GM12878 (cell line): ENCODE measurements at regions not wholly inside any gene's neighbourhood (a gene's known extent, or its start where the extent isn't known, plus 50 kb on each side); places are given as distances from the start of the nearest gene placed in this dataset.

ENCODE experiments used
- ATAC-seq: fragments of 200-7000 bp; cut with Tn5 transposase; 3 replicates; pipeline ENCODE4 v1.9.1; 2020; ENCODE audit warnings: mild to moderate bottlenecking, moderate library complexity
- BruUV-seq: library from RNA; stranded (reverse); fragments of 400-500 nt; replicated peaks from 2 replicates; lab custom pipeline; 2021; lab: Mats Ljungman, UMichigan
- CTCF ChIA-PET: fragments of 300-600 bp; sonication (Branson Sonifier 250); formaldehyde crosslinking; extraction: SDS; loops from one replicate; lab custom pipeline; 2021; ENCODE audit warnings: inconsistent platforms; lab: Yijun Ruan, JAX
- POLR2A ChIA-PET: fragments of 350-600 bp; formaldehyde crosslinking; extraction: SDS; loops from one replicate; lab custom pipeline; 2021; ENCODE audit warnings: inconsistent platforms; lab: Charles Lee
- RAD21 ChIA-PET: fragments of 300-600 bp; sonication (Branson Sonifier 250); formaldehyde crosslinking; loops from one replicate; lab custom pipeline; 2023; ENCODE audit warnings: antibody characterized with exemption; ENCODE audit not compliant: unreplicated experiment; lab: Charles Lee
- SMC1A ChIA-PET: fragments of 300-600 bp; sonication (Branson Sonifier 250); formaldehyde crosslinking; loops from one replicate; lab custom pipeline; 2023; ENCODE audit not compliant: unreplicated experiment, uncharacterized antibody; lab: Charles Lee
- DNase-seq: peaks from one replicate; pipeline ENCODE4 v3.0.0-alpha.2; 2011; ENCODE audit warnings: low read depth, low spot score
- FAIRE-seq: peaks from 3 replicates; lab custom pipeline; 2011; peaks lifted over from hg19 to GRCh38; lab: Jason Lieb, UNC
- H2AFZ ChIP-seq: 2 replicates; pipeline ENCODE4 v1.6.0; 2011; ENCODE audit warnings: low read depth, low read length, control low read depth; ENCODE audit not compliant: control insufficient read depth
- H3K27ac ChIP-seq: 2 replicates; pipeline ENCODE4 v1.5.1; 2011; ENCODE audit warnings: control low read depth; ENCODE audit not compliant: control insufficient read depth, insufficient read depth
- H3K27me3 ChIP-seq, 2 experiments: replicated peaks in 1 of 2; 2 replicates each; pipeline versions ENCODE4 v1.6.0 to v1.6.1; 2011; ENCODE audit warnings: low read length in 1 of 2; ENCODE audit not compliant: control insufficient read depth in 2 of 2, insufficient read depth in 2 of 2
- H3K36me3 ChIP-seq, 2 experiments: 2 replicates each; pipeline ENCODE4 v1.5.1; 2011; ENCODE audit warnings: low read length in 1 of 2; ENCODE audit not compliant: control insufficient read depth in 2 of 2, insufficient read depth in 2 of 2
- H3K4me1 ChIP-seq: 2 replicates; pipeline ENCODE4 v1.6.1; 2011; ENCODE audit warnings: mild to moderate bottlenecking, low read length, moderate library complexity, mixed read lengths; ENCODE audit not compliant: control insufficient read depth, insufficient read depth
- H3K4me2 ChIP-seq: 2 replicates; pipeline ENCODE4 v1.6.0; 2011; ENCODE audit warnings: control low read depth; ENCODE audit not compliant: control insufficient read depth, insufficient read depth
- H3K4me3 ChIP-seq: fragments of 200-600 bp; sonication (generic); 2 replicates; pipeline ENCODE4 v1.5.1; 2016
- H3K79me2 ChIP-seq: 2 replicates; pipeline ENCODE4 v1.6.0; 2011; ENCODE audit warnings: low read length; ENCODE audit not compliant: control insufficient read depth, insufficient read depth
- H3K9ac ChIP-seq: 2 replicates; pipeline ENCODE4 v1.8.0; 2011; ENCODE audit warnings: low read length, control low read depth, mixed read lengths; ENCODE audit not compliant: control insufficient read depth, insufficient read depth
- H3K9me3 ChIP-seq: replicated peaks from 3 replicates; pipeline ENCODE4 v1.5.1; 2011; ENCODE audit warnings: mild to moderate bottlenecking, low read length; ENCODE audit not compliant: control insufficient read depth, insufficient read depth
- H4K20me1 ChIP-seq: 2 replicates; pipeline ENCODE4 v1.6.0; 2011; ENCODE audit not compliant: control insufficient read depth, insufficient read depth
- CBX5 ChIP-seq: sonication (generic); IDR thresholded peaks from 2 replicates; pipeline ENCODE4 v1.6.1; 2016; ENCODE audit warnings: low read depth, moderate library complexity, mild to moderate bottlenecking, inconsistent platforms
- CREB1 ChIP-seq: IDR thresholded peaks from 2 replicates; pipeline ENCODE4 v1.6.1; 2012; ENCODE audit warnings: low read depth, mild to moderate bottlenecking, inconsistent platforms
- GABPA ChIP-seq: IDR thresholded peaks from 2 replicates; pipeline ENCODE4 v1.6.1; 2014; ENCODE audit warnings: antibody characterized with exemption, low read depth, mild to moderate bottlenecking, inconsistent platforms
- HCFC1 ChIP-seq: fragments of 150-350 bp; IDR thresholded peaks from 2 replicates; pipeline ENCODE4 v1.6.1; 2014; ENCODE audit warnings: low read length
- HDGF ChIP-seq: fragments of 450-650 bp; IDR thresholded peaks from 2 replicates; pipeline ENCODE4 v1.6.1; 2016; ENCODE audit warnings: antibody characterized with exemption
- JUNB ChIP-seq: IDR thresholded peaks from 2 replicates; pipeline ENCODE4 v1.6.1; 2016; ENCODE audit warnings: antibody characterized with exemption, mild to moderate bottlenecking
- LARP7 ChIP-seq: fragments of 450-650 bp; IDR thresholded peaks from 2 replicates; pipeline ENCODE4 v1.6.1; 2017; ENCODE audit warnings: mild to moderate bottlenecking
- MTA3 ChIP-seq: IDR thresholded peaks from 2 replicates; pipeline ENCODE4 v1.6.1; 2012; ENCODE audit warnings: low read length, inconsistent platforms, borderline replicate concordance
- MYC ChIP-seq: IDR thresholded peaks from 2 replicates; pipeline ENCODE4 v1.6.1; 2011; ENCODE audit warnings: mild to moderate bottlenecking, low read length, moderate library complexity, inconsistent platforms; ENCODE audit not compliant: insufficient read depth, insufficient replicate concordance, insufficient read length, severe bottlenecking
- RCOR1 ChIP-seq: conservative IDR thresholded peaks from 2 replicates; pipeline ENCODE4 v1.6.1; 2012; ENCODE audit warnings: low read depth, low read length, improper control_type of control experiment
- SIN3A ChIP-seq: IDR thresholded peaks from 2 replicates; pipeline ENCODE4 v1.6.1; 2012; ENCODE audit warnings: low read depth, low read length, improper control_type of control experiment
- SKIL ChIP-seq: fragments of 450-650 bp; IDR thresholded peaks from 2 replicates; pipeline ENCODE4 v1.6.1; 2017; ENCODE audit warnings: mild to moderate bottlenecking, low read depth, inconsistent platforms; ENCODE audit not compliant: poor library complexity, severe bottlenecking
- SUZ12 ChIP-seq: fragments of 200-600 bp; sonication (generic); IDR thresholded peaks from one replicate; pipeline ENCODE4 v1.6.1; 2018; ENCODE audit warnings: antibody characterized with exemption, mild to moderate bottlenecking; ENCODE audit not compliant: unreplicated experiment
- ZBED1 ChIP-seq: IDR thresholded peaks from 2 replicates; pipeline ENCODE4 v1.6.1; 2016; ENCODE audit warnings: borderline replicate concordance
- WGBS: methylation state at CpG from one replicate; pipeline ENCODE4 v1.1.6; 2016; ENCODE audit warnings: low lambda C conversion rate; ENCODE audit not compliant: insufficient replicate concordance, insufficient coverage; ENCODE audit errors: missing lambda C conversion rate; 5-methylcytosine and 5-hydroxymethylcytosine counted together
- in situ Hi-C: fragments of 300-500 bp; cut with MboI; formaldehyde crosslinking; loops from 9 replicates; pipeline ENCODE4 v1.14.3; 2018; ENCODE audit warnings: mixed read lengths
- intact Hi-C: fragments of 100-400 bp; cut with micrococcal nuclease; formaldehyde crosslinking; loops from one replicate; pipeline ENCODE4 v1.14.2; 2022; ENCODE audit not compliant: unreplicated experiment
- TF ChIP-seq, protein P1 (sequence below): fragments of 150-350 bp; IDR thresholded peaks from 2 replicates; pipeline ENCODE4 v1.6.1; 2014; ENCODE audit warnings: mild to moderate bottlenecking, low read depth, low read length

GRCh38 chr2:144944546-144945220, 424.8 kb upstream of the ZEB2 start (continued):
- TF ChIP-seq, protein P1, sequence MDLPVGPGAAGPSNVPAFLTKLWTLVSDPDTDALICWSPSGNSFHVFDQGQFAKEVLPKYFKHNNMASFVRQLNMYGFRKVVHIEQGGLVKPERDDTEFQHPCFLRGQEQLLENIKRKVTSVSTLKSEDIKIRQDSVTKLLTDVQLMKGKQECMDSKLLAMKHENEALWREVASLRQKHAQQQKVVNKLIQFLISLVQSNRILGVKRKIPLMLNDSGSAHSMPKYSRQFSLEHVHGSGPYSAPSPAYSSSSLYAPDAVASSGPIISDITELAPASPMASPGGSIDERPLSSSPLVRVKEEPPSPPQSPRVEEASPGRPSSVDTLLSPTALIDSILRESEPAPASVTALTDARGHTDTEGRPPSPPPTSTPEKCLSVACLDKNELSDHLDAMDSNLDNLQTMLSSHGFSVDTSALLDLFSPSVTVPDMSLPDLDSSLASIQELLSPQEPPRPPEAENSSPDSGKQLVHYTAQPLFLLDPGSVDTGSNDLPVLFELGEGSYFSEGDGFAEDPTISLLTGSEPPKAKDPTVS: no peak
- no peak for TF ChIP-seq CBX5
- no peak for TF ChIP-seq SIN3A
- TF ChIP-seq, all 136 proteins: peak for 0

DNA sequence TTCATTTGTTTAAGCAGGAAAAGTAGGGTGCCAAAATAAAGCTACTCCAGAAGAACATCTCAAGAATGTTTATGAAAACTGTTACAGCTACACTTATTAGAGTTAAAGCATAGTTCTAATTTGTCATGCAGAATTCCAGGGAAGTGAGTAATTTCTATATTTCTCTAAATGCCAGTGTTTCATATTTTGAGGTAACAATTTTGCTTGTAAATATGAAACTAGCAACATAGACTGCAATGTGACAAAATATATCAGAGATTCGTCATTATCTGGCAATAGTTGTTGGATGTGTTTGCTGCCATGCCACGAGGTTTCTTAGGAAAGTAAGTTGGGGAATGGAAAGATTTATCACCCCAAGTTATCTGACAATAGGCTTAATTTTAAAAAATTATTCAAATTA, 424.1 kb upstream of the ZEB2 start:
- no peak for TF ChIP-seq MTA3
- TF ChIP-seq LARP7: no peak
- TF ChIP-seq ZBED1: no peak
- TF ChIP-seq CREB1: no peak
- TF ChIP-seq JUNB: no peak
- no peak for TF ChIP-seq GABPA
- no peak for TF ChIP-seq SKIL
- no peak for TF ChIP-seq HDGF
- no peak for TF ChIP-seq HCFC1
- no peak for TF ChIP-seq RCOR1
- TF ChIP-seq MYC: no peak
- TF ChIP-seq SUZ12: no peak
- no peak for DNase-seq
- no peak for ATAC-seq
- Histone ChIP-seq H2AFZ (no peak overlapping the region), H4K20me1 (no peaks in the 10 kb centered on the region), H3K9me3 (no peaks in the 10 kb centered on the region), H3K79me2 (no peaks in the 10 kb centered on the region), H3K9ac (no peak overlapping the region), H3K27me3 (no peaks in the 10 kb centered on the region), H3K36me3 (no peaks in the 10 kb centered on the region), H3K4me2 (no peak overlapping the region), H3K4me1 (no peaks in the 10 kb centered on the region), H3K4me3 (no peak overlapping the region), H3K27ac (no peak overlapping the region)
- ChIA-PET RAD21 (no interaction called here), POLR2A (no interaction called here), CTCF (no interaction called here), SMC1A (interaction anchor here (0.9 kb wide), 1 partner anchor 782 kb away, joined by 3 read pairs; no protein-coding TSS in a partner anchor)
- no TSS peak for BruUV-seq
- FAIRE-seq: no peak
- intact Hi-C loops: no loop called here
- in situ Hi-C loops: no loop called here
- WGBS: 5% methylated on average over 2 of the region's 2 CpGs
